Muscle of back (tissue), 3 donors: ENCODE measurements at regions not wholly inside any gene's neighbourhood (a gene's known extent, or its start where the extent isn't known, plus 50 kb on each side); places are given as distances from the start of the nearest gene placed in this dataset.

ENCODE experiments used
- DNase-seq, 3 donors: peaks; one replicate each; pipeline versions ENCODE4 v3.0.0 to v3.0.0-alpha.2; 2013

DNA sequence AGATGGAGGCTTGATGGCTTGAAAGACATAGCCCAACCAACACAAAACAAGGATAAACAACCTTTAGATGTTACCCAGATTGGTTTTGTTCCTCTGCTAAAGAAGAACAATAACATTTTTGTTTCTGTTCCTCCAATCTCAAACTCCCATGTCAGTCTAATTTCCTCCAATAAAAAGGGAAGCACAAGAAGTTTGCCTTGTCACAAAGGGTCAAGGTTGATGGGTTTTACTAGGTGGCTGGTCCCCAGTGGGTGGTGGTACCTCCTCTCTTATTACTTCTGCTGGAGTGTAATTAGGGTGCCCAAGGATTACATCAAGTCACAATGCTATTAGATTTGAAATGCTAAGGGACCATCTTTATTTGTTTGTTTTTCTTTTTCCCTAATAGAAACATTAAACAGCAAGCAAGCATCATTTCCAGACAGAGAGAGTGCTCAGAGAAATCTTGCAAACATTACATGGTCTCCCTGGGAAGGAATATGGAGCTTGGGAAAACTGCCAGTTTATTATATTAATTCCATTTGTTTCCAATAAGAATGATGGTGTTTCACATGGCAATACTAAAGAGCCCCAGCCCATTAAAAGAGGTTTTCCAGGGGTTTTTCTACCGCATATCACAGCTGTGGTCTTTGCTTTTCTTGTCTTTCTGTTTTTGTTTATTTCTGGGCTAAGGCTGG is 78.3 kb upstream of the AOAH start:
- peak; percentile 17 to 65 (median 38) for DNase-seq

DNA sequence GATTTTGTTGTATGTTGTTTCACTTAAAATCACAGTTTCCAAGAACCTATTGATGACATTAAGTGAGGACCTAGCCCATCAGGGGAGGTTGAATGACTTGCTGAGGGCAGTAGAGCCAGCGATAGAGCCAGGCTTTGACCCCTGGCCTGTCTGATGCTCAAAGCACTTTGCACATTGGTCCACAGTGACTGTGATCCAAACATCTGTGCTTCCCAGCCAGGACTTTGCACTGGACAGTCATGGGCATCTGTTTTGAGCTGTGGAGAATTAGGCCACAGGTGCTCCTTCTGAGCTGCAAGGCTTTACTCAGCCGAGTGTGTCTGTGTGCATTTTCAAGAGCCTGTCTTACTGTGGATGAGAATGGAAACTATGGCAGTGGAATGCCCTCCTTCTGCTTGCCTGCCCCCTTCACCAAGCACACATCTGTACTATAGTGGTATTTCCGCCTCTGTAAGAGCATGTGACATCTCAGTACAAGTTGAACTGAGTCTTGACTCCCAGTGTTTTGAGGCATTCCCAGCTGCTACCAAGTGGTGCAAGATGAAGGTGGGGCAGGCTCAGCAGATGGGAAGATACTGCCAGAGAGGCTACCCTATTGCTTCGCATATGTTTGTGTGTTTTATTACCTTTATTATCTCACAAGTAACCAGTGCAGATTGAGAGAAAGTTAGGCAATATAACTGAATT is 72.7 kb upstream of the AOAH start:
- DNase-seq = no peak

DNA sequence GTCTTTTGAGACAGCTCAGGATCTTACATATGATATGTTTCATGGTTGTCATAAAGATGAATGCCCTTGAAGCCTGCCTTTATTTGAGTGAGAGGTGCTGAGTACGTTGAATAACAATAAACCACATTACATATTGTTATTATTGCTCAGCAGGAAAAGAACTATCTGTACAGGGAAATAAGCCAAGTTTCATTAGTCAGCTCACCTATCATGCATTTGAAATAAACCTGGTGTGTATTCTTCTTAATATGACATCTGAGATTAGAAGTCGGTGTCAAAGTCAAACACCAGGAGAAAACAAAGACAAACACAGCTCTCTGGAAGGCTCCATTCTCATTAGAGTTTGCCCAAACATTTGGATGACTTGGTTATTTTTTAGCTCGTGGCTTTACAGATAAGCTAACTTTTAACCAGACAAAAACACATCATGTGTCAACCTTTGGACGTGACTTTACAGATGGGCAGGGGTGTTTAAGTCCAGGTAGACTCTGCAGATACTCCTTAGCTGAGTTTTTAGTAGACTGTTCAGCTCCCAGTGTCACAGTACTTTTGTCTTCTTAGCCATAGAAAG is 71.2 kb upstream of the AOAH start:
- no peak for DNase-seq

DNA sequence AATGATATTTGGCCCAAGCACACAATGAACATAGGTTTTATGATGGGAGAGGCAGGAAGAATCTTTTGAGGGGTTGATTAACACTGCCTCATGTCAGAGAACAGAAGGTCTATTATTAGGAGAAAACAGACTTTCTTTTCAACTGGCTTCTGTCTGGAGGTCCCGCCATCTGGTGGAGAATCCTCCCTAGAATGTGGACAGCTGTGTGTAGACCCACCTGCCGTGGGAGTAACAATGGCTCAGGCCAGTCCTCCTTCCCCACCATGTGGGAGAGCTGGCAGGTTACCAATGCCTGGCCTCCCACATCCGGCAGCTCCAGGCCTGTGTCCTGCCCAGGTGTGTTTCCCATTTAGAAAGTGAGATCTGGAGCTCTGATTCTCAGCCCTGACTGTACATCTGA is 70.4 kb upstream of the AOAH start:
- DNase-seq = peak; percentile 5 to 59 (median 20)

DNA sequence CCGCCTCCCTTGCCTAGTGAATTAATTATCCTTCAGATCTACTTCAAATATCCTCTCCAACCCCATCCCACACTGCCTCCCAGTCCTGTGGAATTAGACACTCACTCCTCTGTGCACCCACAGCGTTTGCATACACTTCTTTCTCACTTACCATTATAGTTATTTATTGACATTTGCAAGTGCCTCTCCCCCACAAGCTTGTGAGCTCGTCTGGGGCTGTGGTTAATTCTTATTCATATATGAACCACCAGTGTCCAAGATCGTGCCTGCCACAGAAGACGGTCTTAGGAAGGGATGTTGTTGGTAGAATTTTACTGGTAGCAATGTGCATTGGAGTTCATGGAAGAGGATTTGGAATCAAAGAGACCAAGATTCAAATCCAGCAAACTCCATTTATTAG is 68.1 kb upstream of the AOAH start:
- DNase-seq = no peak

DNA sequence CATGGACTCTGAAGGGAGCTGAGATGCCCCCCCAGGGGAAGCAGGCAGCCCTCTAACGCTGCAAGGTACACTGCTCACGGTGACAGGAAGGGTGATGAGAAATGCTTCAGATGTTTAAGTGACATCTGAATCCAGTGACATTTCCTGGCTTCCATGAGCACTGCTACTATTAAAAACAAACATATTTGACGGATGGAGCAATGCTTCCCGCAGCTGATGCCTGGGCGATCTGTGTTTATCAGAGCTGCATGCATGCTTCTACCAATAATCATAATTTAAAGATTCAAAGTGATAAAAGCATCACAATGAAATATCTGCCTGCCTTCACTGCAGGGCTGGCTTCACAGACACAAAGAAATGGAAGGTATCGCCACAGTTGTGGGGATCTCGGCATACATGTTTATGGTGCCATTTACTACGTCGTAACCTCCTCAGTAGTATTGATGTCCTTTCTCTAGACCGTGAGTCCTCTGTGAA is 66.1 kb upstream of the AOAH start:
- no peak for DNase-seq

DNA sequence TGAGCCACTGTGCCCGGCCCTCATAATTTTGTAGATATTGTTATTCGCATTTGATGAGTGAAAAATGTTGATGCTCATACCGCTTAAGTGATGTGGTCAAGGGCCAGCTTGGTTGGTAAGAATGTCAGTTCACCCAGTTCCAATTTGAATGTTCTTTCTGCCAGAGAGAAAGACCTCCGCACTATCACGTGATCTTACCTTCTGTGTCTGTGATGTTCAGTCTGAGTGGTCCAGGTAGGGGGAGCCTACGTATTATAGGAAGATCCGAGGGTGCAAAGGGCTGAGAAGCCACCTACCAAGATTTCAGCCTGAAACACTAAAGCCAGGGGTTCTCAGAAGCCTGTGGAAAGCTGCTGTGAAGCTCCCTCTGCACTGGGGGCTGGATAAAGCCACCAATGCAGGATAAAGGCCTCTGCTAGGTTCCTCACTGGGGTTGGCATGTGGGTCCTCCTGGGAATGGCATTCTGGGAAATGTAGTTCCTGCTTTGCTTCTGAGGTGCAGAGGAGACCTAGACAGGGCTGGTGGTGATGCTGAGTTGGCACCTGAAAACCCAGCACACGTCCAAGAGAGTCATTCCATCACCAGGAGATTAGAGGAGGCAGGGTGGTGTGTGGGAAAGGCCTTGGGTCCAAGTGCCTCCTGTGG is 64.7 kb upstream of the AOAH start:
- DNase-seq = no peak

DNA sequence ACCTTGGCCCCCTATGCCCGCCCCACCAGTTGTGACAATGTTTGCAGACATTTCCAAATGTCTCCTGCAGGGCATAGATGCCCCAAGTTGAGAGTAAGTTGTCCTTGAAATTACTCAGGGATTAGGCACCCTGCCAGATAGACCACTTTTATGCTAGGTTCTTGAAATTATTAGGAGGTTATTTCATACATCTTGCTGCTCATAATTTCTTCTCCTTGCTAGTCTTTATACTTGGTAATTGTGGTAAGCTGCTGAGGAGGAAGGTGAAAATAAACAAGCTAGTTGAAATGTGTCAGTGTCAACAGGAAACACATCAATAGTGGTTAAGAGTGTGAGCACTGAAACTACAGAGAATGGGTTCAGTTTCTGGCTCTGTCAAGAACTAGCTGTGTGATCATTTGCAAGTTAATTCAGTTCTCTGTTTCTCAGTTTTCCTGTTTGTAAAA is 63.7 kb upstream of the AOAH start:
- DNase-seq = no peak

DNA sequence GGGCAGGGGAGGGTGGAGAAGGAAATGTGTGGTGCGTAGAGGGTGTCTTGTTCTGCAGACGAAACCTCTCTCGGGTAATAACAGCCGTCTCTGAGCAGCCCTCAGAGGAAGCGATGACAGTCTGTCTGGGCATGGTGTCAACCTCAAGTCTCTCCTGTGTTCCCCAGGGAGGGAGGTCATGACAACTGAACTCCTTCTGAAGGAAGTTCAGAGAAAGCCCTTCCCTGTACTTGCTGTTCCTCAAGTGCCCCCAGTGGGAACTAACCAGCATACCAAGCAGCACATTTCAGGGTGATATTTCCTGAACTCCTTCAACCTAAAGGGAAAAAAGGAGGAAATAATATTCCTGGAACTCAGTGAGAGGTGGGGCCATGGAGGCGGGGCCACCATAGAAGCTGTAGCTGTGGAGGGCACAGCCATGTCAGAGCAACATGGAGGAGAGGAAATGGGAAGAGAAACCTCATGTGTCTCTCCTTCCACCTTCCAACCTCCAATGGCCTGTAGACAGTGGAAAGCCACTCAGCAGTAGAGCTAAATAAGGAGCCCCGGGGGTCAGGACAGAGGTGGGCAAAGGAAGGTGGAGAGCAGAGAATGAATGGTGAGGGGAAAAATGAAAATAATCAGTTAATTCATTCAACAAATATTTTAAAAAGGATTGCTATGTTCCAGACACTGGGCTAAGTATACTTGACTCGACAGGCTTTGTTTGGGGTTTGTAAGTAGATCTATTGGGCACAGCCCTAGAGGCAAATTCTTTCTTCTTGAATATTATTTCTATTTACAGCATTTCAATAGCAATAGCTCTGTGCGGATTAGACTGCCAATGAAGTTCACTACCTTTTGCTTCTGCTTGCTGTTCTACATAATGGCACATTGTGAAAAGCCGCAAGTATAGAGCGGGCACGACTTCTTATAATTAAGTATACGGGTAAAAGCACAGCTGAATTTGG is 61.0 kb upstream of the AOAH start:
- peak; percentile 3 to 41 (median 26) for DNase-seq

DNA sequence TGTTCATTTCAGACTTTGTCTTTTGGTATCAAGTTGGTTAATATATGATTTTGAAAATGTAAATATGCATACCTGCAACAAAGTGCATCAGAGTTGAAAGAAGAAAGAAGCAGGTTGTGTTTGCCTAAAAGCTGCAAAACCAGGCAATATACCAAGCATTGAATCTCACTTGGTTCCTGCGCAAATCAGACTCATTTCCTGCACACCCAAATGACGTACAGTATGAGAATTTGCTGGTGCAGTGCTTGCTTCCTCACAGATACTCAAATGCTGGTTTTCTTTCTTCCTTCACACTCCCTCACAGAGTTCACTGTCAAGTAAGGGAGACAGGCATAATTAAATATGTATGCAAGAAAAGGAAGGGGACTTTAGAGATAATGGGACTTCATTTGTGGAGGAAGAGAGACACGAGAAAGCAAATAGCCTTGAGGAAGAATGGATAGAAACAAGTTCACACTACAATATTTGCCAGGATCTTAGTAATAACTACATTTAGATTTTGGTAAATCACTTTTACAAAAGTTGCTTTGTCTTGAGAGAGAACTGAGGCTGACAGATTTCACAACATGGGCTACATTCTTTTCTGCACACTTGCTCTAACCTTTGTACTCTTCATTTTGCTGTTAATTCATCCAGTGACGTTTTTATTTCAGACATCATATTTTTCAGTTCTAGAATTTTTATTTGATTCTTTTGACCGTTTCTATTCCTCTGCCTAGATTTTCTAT is 56.9 kb upstream of the AOAH start:
- DNase-seq = no peak

DNA sequence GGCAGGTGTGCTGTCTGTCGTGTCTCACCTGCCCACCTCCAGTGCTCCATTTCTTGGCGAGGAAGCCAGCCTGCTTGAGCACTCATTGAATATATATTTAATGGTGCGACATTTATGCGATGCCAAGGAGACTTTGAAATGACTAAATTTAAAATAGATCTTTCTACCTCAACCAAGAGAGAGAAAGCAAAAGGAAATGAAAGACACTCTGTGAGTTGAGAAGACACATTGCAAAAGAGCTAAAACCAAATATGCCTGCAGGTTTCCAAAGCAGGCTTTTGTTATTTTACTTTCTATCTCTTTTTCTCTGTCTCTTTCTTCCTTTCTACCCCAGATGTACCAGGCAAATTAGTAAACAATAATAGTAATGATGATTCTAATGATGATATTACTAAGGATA is 53.6 kb upstream of the AOAH start:
- DNase-seq = no peak

DNA sequence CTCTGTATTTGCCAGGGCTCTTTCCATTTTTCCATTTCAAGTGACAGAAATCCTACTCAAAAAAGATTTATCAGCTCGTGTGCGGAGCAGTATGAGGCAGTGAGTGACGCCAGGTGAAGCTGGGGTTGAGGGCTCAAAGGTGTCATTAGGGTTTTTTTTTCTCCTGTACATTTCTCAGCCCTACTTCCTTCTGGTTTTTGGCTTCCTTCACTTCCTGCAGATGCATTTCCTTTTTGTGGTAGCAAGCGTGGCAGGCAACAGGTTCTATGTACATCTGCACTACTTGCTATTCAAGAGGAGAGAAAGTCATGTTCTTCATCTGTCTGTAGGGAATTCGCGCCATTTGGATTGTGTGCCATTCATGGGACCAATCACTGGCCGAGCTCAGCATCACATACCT is 52.8 kb upstream of the AOAH start:
- no peak for DNase-seq

DNA sequence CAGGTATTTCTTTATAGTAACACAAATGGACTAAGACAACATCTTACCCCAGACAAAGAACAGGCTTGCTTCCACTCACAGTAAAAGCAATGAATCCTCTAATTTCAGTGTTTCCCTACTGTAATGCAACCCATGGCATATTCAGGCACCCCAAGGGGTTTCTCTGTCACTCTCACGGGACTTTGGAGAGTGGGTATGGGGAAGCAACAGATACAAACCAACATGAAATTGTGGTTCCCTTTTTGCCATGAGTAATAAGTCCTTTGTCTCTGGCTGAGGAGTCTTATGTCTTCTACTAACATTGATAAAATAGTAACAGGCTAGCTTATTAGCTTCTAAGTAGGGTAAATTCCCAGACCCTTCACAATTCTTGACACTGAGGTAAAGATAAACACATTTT is 51.4 kb upstream of the AOAH start:
- DNase-seq = no peak

DNA sequence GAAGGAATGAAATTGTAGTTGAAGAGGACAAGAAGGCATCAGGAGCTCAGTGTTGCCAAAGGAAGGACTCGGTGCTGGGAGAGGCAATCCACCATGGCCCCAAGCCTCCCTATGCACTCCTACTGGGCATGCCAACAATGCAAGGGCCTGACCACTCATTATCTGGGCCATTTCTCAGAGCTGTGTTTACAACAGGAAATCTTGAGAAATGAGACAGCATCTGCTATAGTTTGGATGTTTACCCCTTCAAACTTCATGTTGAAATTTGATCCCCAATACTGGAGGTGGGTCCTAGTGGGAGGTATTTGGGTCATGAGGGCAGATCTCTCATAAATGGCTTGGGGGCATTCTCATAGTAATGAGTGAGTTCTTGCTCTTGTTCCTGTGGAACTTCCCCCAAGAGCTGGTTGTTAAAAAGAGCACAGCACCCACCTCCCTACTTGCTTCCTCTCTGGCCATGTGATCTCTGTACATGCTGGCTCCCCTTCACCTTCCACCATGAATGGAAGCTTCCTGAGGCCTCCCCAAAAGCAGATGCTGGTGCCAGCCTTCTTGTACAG is 50.8 kb upstream of the AOAH start:
- DNase-seq = no peak
